ENCODE measurements at regions not wholly inside any gene's neighbourhood (a gene's known extent, or its start where the extent isn't known, plus 50 kb on each side); places are given as distances from the start of the nearest gene placed in this dataset.

- no peak for TF ChIP-seq POLR2A (IDR thresholded peaks at IDR 0.05; ENCODE audit: low read depth, low read length)
- no peak for TF ChIP-seq POLR2AphosphoS5 (IDR thresholded peaks at IDR 0.05; ENCODE audit: low read depth, low read length)
- no peak for TF ChIP-seq TAF1 (IDR thresholded peaks at IDR 0.05; ENCODE audit: borderline replicate concordance, low read depth, low read length)
Measured at GRCh38 chr7:119408596-119408995, 864.4 kb upstream of the KCND2 start.

Data from GM12892 (cell line).